ENCODE measurements at regions not wholly inside any gene's neighbourhood (a gene's known extent, or its start where the extent isn't known, plus 50 kb on each side); places are given as distances from the start of the nearest gene placed in this dataset.

- FAIRE-seq (no peak), DNase-seq (ENCODE audit: low read depth, low spot score) (no peak)
- Histone ChIP-seq H3K27ac (ENCODE audit: control insufficient read depth, insufficient read depth, low read length) (no peak overlapping the region), H3K9ac (ENCODE audit: control insufficient read depth, extremely low read depth, insufficient read depth, low read length) (no peak overlapping the region), H3K4me2 (ENCODE audit: control insufficient read depth, extremely low read depth, insufficient read depth, low read depth, low read length) (no peak overlapping the region), H3K4me3 (ENCODE audit: control insufficient read depth in 2 of 3, extremely low read depth in 1 of 3, insufficient read depth in 2 of 3, low read depth in 1 of 3, low read length in 3 of 3) (no peak overlapping the region), H3K4me1 (ENCODE audit: control insufficient read depth, extremely low read depth, insufficient read depth, low read length) (no peaks in the 10 kb centered on the region), H3K27me3 (ENCODE audit: control insufficient read depth, extremely low read depth, insufficient read depth, low read length) (no peaks in the 10 kb centered on the region), H3K36me3 (ENCODE audit: control insufficient read depth in 2 of 2, extremely low read depth in 1 of 2, insufficient read depth in 2 of 2, low read length in 2 of 2) (no peaks in the 10 kb centered on the region), H2AFZ (ENCODE audit: control insufficient read depth, low read length) (no peak overlapping the region), H3K9me1 (ENCODE audit: control insufficient read depth, extremely low read depth, insufficient read depth, low read length) (no peaks in the 10 kb centered on the region), H3K79me2 (ENCODE audit: control insufficient read depth, insufficient read depth, low read length) (no peaks in the 10 kb centered on the region), H3K9me3 (ENCODE audit: control insufficient read depth, low read depth, low read length) (peaks cover 14% of the 10 kb centered on the region), H4K20me1 (ENCODE audit: control insufficient read depth, extremely low read depth, insufficient read depth, low read length) (no peaks in the 10 kb centered on the region)
- dilution Hi-C loops (cut with MboI; ENCODE audit: extremely low pct_ligation_motif_present, low sequenced_read_pairs) = no loop called here
- TF ChIP-seq CTCF (optimal IDR thresholded peaks at IDR 0.05 in 1 of 3, IDR thresholded peaks at IDR 0.05 in 1 of 3, conservative IDR thresholded peaks at IDR 0.05 in 1 of 3; ENCODE audit: extremely low read depth in 1 of 3, insufficient read depth in 2 of 3, low read length in 3 of 3) (no peak), EZH2 (IDR thresholded peaks at IDR 0.05; ENCODE audit: low read length) (no peak)
These were observed 290.1 kb downstream of the TCERG1L start for GRCh38 chr10:131021246-131021895.

- Histone ChIP-seq H3K9me3 (ENCODE audit: control insufficient read depth, low read depth, low read length) (peaks cover 14% of the 10 kb centered on the region), H3K4me3 (ENCODE audit: control insufficient read depth in 2 of 3, extremely low read depth in 1 of 3, insufficient read depth in 2 of 3, low read depth in 1 of 3, low read length in 3 of 3) (no peak overlapping the region), H2AFZ (ENCODE audit: control insufficient read depth, low read length) (no peak overlapping the region), H3K4me1 (ENCODE audit: control insufficient read depth, extremely low read depth, insufficient read depth, low read length) (no peaks in the 10 kb centered on the region), H3K27me3 (ENCODE audit: control insufficient read depth, extremely low read depth, insufficient read depth, low read length) (no peaks in the 10 kb centered on the region), H3K9ac (ENCODE audit: control insufficient read depth, extremely low read depth, insufficient read depth, low read length) (no peak overlapping the region), H3K27ac (ENCODE audit: control insufficient read depth, insufficient read depth, low read length) (no peak overlapping the region), H3K4me2 (ENCODE audit: control insufficient read depth, extremely low read depth, insufficient read depth, low read depth, low read length) (no peak overlapping the region), H4K20me1 (ENCODE audit: control insufficient read depth, extremely low read depth, insufficient read depth, low read length) (no peaks in the 10 kb centered on the region), H3K36me3 (ENCODE audit: control insufficient read depth in 2 of 2, extremely low read depth in 1 of 2, insufficient read depth in 2 of 2, low read length in 2 of 2) (no peaks in the 10 kb centered on the region), H3K79me2 (ENCODE audit: control insufficient read depth, insufficient read depth, low read length) (no peaks in the 10 kb centered on the region), H3K9me1 (ENCODE audit: control insufficient read depth, extremely low read depth, insufficient read depth, low read length) (no peaks in the 10 kb centered on the region)
- dilution Hi-C loops (cut with MboI; ENCODE audit: extremely low pct_ligation_motif_present, low sequenced_read_pairs) = no loop called here
- DNase-seq (ENCODE audit: low read depth, low spot score) (no peak), FAIRE-seq (no peak)
- no peak for TF ChIP-seq CTCF (optimal IDR thresholded peaks at IDR 0.05 in 1 of 3, IDR thresholded peaks at IDR 0.05 in 1 of 3, conservative IDR thresholded peaks at IDR 0.05 in 1 of 3; ENCODE audit: extremely low read depth in 1 of 3, insufficient read depth in 2 of 3, low read length in 3 of 3)
- TF ChIP-seq EZH2 (IDR thresholded peaks at IDR 0.05; ENCODE audit: low read length) = no peak
These were observed 289.6 kb downstream of the TCERG1L start for GRCh38 chr10:131021969-131022368.
